Activated CD8-positive, alpha-beta memory T cell treated with anti-CD3 and anti-CD28 coated beads, Interleukin-2, amount 10 ng/mL, durations not matched to agents 7 days and 5 days (primary cell): ENCODE measurements at regions not wholly inside any gene's neighbourhood (a gene's known extent, or its start where the extent isn't known, plus 50 kb on each side); places are given as distances from the start of the nearest gene placed in this dataset.
A peak's percentile ranks its signal among the peaks of the same experiment; 100 is the strongest.
"Not testable (repeated sequence)": the region's sequence is repeated elsewhere in the genome, so short reads cannot be mapped to it uniquely, and the experiment has no call there.

Experiments used
- ATAC-seq: fragments of 150-1000 bp; cut with Tn5 transposase; one replicate; pipeline ENCODE4 v1.10.0; 2021; ENCODE audit warnings: moderate library complexity
- CTCF ChIA-PET: fragments of 350-600 bp; sonication (Branson Sonifier 250); formaldehyde crosslinking; loops from one replicate; lab custom pipeline; 2021; ENCODE audit warnings: antibody characterized with exemption; lab: Charles Lee
- DNase-seq: peaks from one replicate; pipeline ENCODE4 v3.0.0-alpha.2; 2020
- H3K27ac Mint-ChIP-seq: one replicate; pipeline ENCODE4 v1.8.0; 2021; ENCODE audit warnings: mild to moderate bottlenecking, mixed read lengths
- H3K27me3 Mint-ChIP-seq: one replicate; pipeline ENCODE4 v1.8.0; 2021; ENCODE audit warnings: mixed read lengths
- H3K36me3 Mint-ChIP-seq: one replicate; pipeline ENCODE4 v1.8.0; 2021; ENCODE audit warnings: mild to moderate bottlenecking, mixed read lengths
- H3K4me1 Mint-ChIP-seq: one replicate; pipeline ENCODE4 v1.8.0; 2021; ENCODE audit warnings: mixed read lengths
- H3K4me3 Mint-ChIP-seq: one replicate; pipeline ENCODE4 v1.8.0; 2021; ENCODE audit warnings: mild to moderate bottlenecking, moderate library complexity, mixed read lengths
- H3K9me3 Mint-ChIP-seq: one replicate; pipeline ENCODE4 v1.8.0; 2022; ENCODE audit warnings: low read depth, mixed read lengths

DNA sequence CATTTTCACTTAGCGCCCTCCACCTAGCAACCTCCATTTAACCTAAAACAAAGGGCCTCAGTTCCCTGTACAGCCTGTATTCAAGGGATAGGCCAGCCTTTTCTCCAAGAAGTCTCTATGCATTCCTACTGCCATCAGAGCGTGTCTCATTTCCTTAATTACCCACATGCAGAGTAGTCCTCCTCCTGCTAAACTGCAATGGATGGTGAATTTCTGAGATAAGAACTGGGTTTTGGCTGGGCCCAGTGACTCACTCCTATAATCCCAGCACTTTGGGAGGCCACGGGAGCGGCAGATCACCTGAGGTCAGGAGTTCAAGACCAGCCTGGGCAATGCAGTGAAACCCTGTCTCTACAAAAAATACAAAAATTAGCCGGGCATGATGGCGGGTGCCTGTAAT, 71.1 kb upstream of the GPR158 start:
- no peaks in the 10 kb centered on the region for H3K4me1 Mint-ChIP-seq
- CTCF ChIA-PET, result interaction anchor here (1.2 kb wide), 1 partner anchor 10 kb away, joined by 4 read pairs; no protein-coding TSS in a partner anchor
- ATAC-seq, result no peak
- no peaks in the 10 kb centered on the region for H3K9me3 Mint-ChIP-seq
- H3K4me3 Mint-ChIP-seq, result no peak overlapping the region
- no peaks in the 10 kb centered on the region for H3K36me3 Mint-ChIP-seq
- DNase-seq, result no peak
- H3K27ac Mint-ChIP-seq, result no peak overlapping the region
- no peaks in the 10 kb centered on the region for H3K27me3 Mint-ChIP-seq

DNA sequence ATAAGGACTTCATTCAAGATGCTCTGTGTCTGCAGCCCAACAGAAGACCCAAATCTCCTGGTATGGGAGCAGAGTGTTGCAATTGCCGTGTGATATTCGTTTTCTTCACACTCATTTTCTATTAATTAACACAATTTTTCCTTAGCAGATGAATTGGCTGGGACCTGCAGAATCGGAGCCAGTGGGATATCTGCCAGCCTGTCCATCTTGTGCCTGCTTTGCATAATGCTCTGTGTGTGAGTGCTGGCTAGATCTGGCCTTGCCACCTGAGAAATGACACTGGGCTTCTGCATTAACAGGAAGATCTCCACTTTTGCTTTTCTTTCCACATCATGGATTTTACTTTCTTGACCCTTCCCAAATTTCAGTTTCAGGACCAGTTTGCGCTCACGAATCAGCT, 70.4 kb upstream of the GPR158 start:
- Mint-ChIP-seq H3K36me3 (no peaks in the 10 kb centered on the region), H3K4me3 (no peak overlapping the region), H3K4me1 (no peaks in the 10 kb centered on the region), H3K27ac (no peak overlapping the region), H3K9me3 (no peaks in the 10 kb centered on the region), H3K27me3 (no peaks in the 10 kb centered on the region)
- DNase-seq (no peak), ATAC-seq (no peak)
- CTCF ChIA-PET, result no interaction called here

DNA sequence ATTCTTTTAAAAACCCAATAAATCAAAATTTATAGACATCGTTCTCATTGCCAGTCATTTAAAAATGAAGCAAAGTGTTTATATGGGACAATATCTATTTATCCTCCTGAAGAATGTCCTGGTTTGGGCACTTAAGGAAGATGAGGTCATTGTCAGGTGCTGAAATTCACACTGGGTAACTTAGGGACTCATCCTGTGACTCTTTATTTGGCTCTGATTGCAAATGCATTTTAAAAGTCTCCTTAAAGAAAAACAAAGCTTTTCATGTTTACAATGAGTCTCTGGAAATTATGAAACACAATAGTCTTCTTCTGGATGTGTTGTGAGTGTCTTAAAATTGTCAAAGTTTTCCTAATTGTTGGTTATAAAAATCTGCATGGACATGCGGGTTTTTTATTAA, 69.5 kb upstream of the GPR158 start:
- CTCF ChIA-PET, result no interaction called here
- Mint-ChIP-seq H3K27me3 (no peaks in the 10 kb centered on the region), H3K27ac (no peak overlapping the region), H3K4me1 (no peaks in the 10 kb centered on the region), H3K9me3 (no peaks in the 10 kb centered on the region), H3K36me3 (no peaks in the 10 kb centered on the region), H3K4me3 (no peak overlapping the region)
- DNase-seq, result no peak
- ATAC-seq, result no peak

DNA sequence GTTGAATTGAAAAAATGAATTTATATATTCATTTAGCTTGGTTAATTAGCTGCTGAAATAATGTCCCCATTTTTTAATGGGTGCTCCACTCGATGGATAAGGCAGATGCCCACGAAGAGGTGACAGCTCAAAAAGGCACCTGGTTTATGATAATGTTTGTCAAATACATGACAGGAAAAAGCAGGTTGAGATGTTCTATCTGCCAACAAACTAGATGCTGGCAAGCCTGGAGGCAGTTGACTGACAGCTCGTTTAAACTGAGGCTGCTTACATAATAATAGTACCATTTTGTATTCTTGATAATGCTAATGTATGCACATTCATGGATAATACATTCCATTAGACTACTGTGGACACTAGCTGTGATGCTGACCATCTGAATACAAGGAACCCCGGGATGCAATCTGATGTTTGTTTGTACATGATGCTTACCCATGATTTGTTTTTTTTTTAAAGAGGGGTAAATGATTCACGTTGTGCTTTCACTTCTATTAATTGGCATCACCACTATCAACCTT, 69.0 kb upstream of the GPR158 start:
- no peak for DNase-seq
- Mint-ChIP-seq H3K4me3 (no peak overlapping the region), H3K27me3 (no peaks in the 10 kb centered on the region), H3K9me3 (no peaks in the 10 kb centered on the region), H3K4me1 (no peaks in the 10 kb centered on the region), H3K36me3 (no peaks in the 10 kb centered on the region), H3K27ac (no peak overlapping the region)
- CTCF ChIA-PET, result no interaction called here
- no peak for ATAC-seq

DNA sequence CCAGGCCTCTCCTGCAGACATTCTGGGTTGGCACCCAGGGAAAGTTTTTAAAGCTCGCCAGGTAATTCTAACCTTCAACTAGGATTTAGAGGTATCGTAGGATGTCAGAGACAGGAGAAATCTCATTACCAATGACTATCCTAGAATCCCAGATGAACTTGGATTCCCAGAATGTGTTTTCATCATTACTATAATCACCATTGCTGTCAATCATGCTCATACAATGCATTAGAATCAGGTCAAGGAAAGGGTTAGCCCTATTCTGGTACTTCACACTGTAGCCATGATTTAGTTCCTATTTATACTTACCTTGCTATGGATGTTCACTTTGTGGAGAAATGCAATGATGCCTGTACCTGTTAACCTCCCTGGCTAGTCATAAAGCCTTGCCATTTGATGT, 67.0 kb upstream of the GPR158 start:
- CTCF ChIA-PET, result no interaction called here
- no peaks in the 10 kb centered on the region for H3K36me3 Mint-ChIP-seq
- no peaks in the 10 kb centered on the region for H3K27me3 Mint-ChIP-seq
- H3K4me1 Mint-ChIP-seq, result no peaks in the 10 kb centered on the region
- no peak overlapping the region for H3K27ac Mint-ChIP-seq
- no peak for ATAC-seq
- no peaks in the 10 kb centered on the region for H3K9me3 Mint-ChIP-seq
- no peak for DNase-seq
- H3K4me3 Mint-ChIP-seq, result no peak overlapping the region

DNA sequence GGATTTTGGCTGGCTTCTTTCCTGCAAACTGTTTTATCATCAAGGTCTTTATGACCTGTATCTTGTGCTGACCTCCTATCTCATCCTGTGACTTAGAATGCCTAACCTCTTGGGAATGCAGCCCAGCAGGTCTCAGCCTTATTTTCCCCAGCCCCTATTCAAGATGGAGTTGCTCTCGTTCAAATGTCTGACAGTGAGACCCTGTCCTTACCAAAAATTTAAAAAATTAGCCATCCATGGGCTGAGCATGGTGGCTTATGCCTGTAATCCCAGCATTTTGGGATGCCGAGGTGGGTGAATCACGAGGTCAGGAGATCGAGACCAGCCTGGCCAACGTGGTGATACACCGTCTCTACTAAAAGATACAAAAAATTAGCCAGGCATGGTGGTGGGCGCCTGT, 64.9 kb upstream of the GPR158 start:
- not testable (repeated sequence) for H3K27ac Mint-ChIP-seq, H3K9me3 Mint-ChIP-seq, H3K4me1 Mint-ChIP-seq, H3K36me3 Mint-ChIP-seq, DNase-seq, ATAC-seq, H3K4me3 Mint-ChIP-seq, H3K27me3 Mint-ChIP-seq
- CTCF ChIA-PET, result interaction anchor here (0.7 kb wide), 1 partner anchor 775 kb away, joined by 3 read pairs; no protein-coding TSS in a partner anchor

DNA sequence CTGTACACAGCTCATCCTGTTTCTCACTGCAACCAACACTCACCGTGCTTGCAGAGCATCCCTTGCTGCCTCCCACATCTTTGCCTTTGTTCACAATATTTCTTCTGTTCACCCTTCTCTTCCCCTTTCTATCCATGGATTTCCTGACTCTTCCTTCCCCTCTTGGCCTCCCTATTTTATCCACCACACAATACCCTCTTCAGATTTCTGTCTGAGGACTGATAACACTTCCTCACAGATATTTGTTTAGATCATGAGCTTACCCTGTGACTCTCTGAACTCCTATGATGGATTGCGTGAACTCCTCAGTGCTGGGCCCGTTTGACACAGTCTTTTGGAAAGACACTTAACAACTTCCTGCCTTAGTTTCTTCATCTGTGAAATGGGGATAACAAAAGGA, 62.8 kb upstream of the GPR158 start:
- DNase-seq, result no peak
- no peak for ATAC-seq
- Mint-ChIP-seq H3K36me3 (no peaks in the 10 kb centered on the region), H3K4me3 (no peak overlapping the region), H3K27me3 (peaks cover 2% of the 10 kb centered on the region), H3K27ac (no peak overlapping the region), H3K9me3 (no peaks in the 10 kb centered on the region), H3K4me1 (no peaks in the 10 kb centered on the region)
- CTCF ChIA-PET, result interaction anchor here (1.5 kb wide), 1 partner anchor 115 kb away, joined by 5 read pairs; no protein-coding TSS in a partner anchor

DNA sequence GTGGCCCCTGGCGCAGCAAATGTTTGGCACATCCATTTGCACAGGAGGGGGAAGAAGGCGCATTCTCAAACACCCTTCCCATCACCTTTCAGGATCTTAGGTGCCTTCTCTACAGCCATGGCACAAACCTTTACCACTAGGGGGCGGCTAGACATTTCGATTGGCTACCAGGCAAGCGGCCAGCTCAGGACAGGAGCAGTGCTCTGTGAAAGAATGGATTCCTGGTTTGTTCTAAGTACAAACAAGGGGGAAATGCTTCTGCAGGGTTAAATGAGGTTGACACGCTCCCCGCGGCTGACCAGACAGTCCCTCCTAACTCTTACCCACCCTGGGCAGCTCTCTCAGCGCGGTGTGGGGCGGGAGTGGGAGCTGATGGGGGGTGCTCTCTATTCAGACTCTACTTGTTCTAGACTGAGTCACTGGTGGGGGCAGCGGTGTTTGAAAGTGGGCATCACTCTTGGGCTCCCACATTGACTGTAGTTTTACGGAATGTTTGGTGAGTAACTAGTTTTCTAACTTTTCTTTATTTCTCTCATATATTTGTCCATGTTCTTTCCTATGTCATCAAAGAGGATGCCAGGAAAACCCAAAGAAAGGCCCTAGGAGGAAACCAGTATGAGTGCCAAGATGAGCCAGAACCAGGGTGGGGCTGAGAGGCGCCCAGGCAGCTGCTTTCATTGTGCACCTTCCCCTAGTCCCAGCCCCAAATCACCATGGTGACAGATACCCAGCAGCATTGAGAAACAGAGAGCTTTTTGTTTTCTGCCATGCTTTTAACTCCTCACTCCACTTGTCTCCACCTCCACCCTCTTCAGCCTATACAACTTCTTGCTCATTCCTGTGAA, 61.4 kb upstream of the GPR158 start:
- ATAC-seq, result peak; percentile 61
- Mint-ChIP-seq H3K9me3 (no peaks in the 10 kb centered on the region), H3K27me3 (peaks cover 2% of the 10 kb centered on the region), H3K4me1 (no peaks in the 10 kb centered on the region), H3K27ac (no peak overlapping the region), H3K4me3 (no peak overlapping the region), H3K36me3 (no peaks in the 10 kb centered on the region)
- CTCF ChIA-PET, result interaction anchor here (1.2 to 1.5 kb wide), 3 partner anchors 10 to 114 kb away, joined by 3 to 5 read pairs (median 4); no protein-coding TSS in a partner anchor
- DNase-seq, result peak; percentile 58

DNA sequence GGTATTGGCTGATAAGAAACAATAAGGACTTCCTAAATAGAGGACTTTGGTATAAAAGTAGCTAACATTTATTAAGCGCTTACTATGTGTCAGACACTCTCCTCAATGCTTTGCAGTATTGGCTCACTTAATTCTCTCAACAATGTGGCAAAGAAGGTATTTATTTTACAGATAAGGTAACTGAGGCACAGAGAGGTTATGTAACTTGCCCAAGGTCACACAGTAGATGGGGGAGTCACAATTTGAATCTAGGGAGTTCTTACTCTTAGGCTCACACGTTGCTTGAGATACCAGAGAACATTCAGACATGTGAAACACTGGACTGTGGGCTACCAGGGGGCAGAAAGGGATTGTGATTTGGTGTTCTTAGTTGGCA, 60.8 kb upstream of the GPR158 start:
- Mint-ChIP-seq H3K9me3 (no peaks in the 10 kb centered on the region), H3K4me3 (no peak overlapping the region), H3K27me3 (peaks cover 2% of the 10 kb centered on the region), H3K4me1 (no peaks in the 10 kb centered on the region), H3K36me3 (no peaks in the 10 kb centered on the region), H3K27ac (no peak overlapping the region)
- CTCF ChIA-PET, result interaction anchor here (0.9 kb wide), 1 partner anchor 15 kb away, joined by 3 read pairs; no protein-coding TSS in a partner anchor
- no peak for ATAC-seq
- no peak for DNase-seq

DNA sequence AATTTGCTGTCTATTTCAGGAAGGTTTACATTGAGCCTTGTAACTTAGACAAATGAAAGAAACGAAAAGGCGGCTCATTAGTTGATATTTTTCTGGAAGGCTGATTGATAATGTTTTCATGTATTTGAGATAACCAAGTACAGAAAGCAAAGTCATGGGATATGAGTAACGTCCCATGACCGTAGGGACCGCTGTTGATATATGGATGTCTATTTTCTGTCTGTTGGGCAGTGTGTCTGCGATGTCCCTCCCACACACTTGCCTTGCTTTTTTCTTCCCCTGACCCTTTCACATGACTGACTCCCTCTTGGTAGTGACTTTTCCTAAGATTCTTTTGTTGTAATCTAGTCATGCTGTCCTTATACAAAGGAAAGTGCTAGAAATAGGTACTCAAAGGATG, 57.0 kb upstream of the GPR158 start:
- Mint-ChIP-seq H3K27me3 (peaks cover 2% of the 10 kb centered on the region), H3K27ac (no peak overlapping the region), H3K36me3 (no peaks in the 10 kb centered on the region), H3K9me3 (no peaks in the 10 kb centered on the region), H3K4me3 (no peak overlapping the region), H3K4me1 (no peaks in the 10 kb centered on the region)
- ATAC-seq (no peak), DNase-seq (no peak)
- CTCF ChIA-PET, result no interaction called here

DNA sequence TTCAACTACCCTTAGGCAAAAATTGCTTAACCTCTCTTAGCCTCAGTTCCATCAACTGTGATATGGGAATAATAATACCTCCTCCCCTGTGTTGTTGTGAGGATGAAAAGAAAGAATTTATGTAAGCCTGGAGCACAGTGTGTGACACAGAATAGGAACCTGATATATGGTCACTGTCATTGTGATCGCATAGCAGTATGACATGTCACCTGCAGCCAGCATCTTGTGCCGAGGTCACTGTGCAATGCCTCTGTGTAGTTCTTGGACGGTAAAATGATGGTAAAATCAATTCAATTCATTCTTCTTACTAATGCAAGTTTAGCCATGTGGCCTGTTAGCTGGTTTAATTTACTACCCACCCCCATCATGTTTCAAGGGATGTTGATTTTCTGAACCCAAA, 54.6 kb upstream of the GPR158 start:
- Mint-ChIP-seq H3K27me3 (peaks cover 2% of the 10 kb centered on the region), H3K4me1 (no peaks in the 10 kb centered on the region), H3K36me3 (no peaks in the 10 kb centered on the region), H3K9me3 (no peaks in the 10 kb centered on the region), H3K27ac (no peak overlapping the region), H3K4me3 (no peak overlapping the region)
- DNase-seq, result no peak
- CTCF ChIA-PET, result no interaction called here
- ATAC-seq, result no peak
